Activated CD4-positive, alpha-beta T cell treated with anti-CD3 and anti-CD28 coated beads for 1 hour (primary cell): ENCODE measurements at regions not wholly inside any gene's neighbourhood (a gene's known extent, or its start where the extent isn't known, plus 50 kb on each side); places are given as distances from the start of the nearest gene placed in this dataset.
"Not testable (repeated sequence)": the region's sequence is repeated elsewhere in the genome, so short reads cannot be mapped to it uniquely, and the experiment has no call there.

Source experiments
- DNase-seq: peaks from one replicate; pipeline ENCODE4 v3.0.0-alpha.2; 2020

GRCh38 chr7:68875857-68876256 is 722.4 kb upstream of the AUTS2 start:
- DNase-seq: no peak

- not testable (repeated sequence) for DNase-seq
Measured at GRCh38 chr7:68887116-68887515, 711.2 kb upstream of the AUTS2 start.

GRCh38 chr7:68888971-68889385 is 709.3 kb upstream of the AUTS2 start:
- no peak for DNase-seq

GRCh38 chr7:68892236-68892635 is 706.0 kb upstream of the AUTS2 start:
- no peak for DNase-seq

- DNase-seq: no peak
Measured at GRCh38 chr7:68893411-68893810, 704.9 kb upstream of the AUTS2 start.

GRCh38 chr7:68899156-68899555 is 699.1 kb upstream of the AUTS2 start:
- DNase-seq: not testable (repeated sequence)

- DNase-seq: no peak
Measured at GRCh38 chr7:68900096-68900495, 698.2 kb upstream of the AUTS2 start.

- no peak for DNase-seq
Measured at GRCh38 chr7:68904630-68905029, 693.6 kb upstream of the AUTS2 start.

- DNase-seq: no peak
Measured at GRCh38 chr7:68911754-68912153, 686.5 kb upstream of the AUTS2 start.

- no peak for DNase-seq
Measured at GRCh38 chr7:68914006-68914405, 684.3 kb upstream of the AUTS2 start.

GRCh38 chr7:68917041-68917651 is 681.1 kb upstream of the AUTS2 start:
- no peak for DNase-seq

GRCh38 chr7:68918621-68919020 is 679.7 kb upstream of the AUTS2 start:
- DNase-seq: no peak

- no peak for DNase-seq
Measured at GRCh38 chr7:68922850-68923249, 675.4 kb upstream of the AUTS2 start.

- DNase-seq: no peak
Measured at GRCh38 chr7:68925241-68925640, 673.0 kb upstream of the AUTS2 start.

- DNase-seq: no peak
Measured at GRCh38 chr7:68929781-68930261, 668.5 kb upstream of the AUTS2 start.

- DNase-seq: no peak
Measured at GRCh38 chr7:68936471-68937035, 661.7 kb upstream of the AUTS2 start.

- DNase-seq: no peak
Measured at GRCh38 chr7:68938151-68938550, 660.1 kb upstream of the AUTS2 start.

GRCh38 chr7:68943786-68944185 is 654.5 kb upstream of the AUTS2 start:
- DNase-seq: no peak

GRCh38 chr7:68955656-68956055 is 642.6 kb upstream of the AUTS2 start:
- no peak for DNase-seq

- DNase-seq: no peak
Measured at GRCh38 chr7:68958571-68958970, 639.7 kb upstream of the AUTS2 start.

- no peak for DNase-seq
Measured at GRCh38 chr7:68963552-68963951, 634.7 kb upstream of the AUTS2 start.

- no peak for DNase-seq
Measured at GRCh38 chr7:68964060-68964459, 634.2 kb upstream of the AUTS2 start.

- no peak for DNase-seq
Measured at GRCh38 chr7:68965351-68965750, 632.9 kb upstream of the AUTS2 start.

GRCh38 chr7:68967598-68967997 is 630.7 kb upstream of the AUTS2 start:
- DNase-seq: no peak

- no peak for DNase-seq
Measured at GRCh38 chr7:68969571-68969970, 628.7 kb upstream of the AUTS2 start.
